NCI-H2029 (cell line): ENCODE measurements at regions not wholly inside any gene's neighbourhood (a gene's known extent, or its start where the extent isn't known, plus 50 kb on each side); places are given as distances from the start of the nearest gene placed in this dataset.
"Not testable (repeated sequence)": the region's sequence is repeated elsewhere in the genome, so short reads cannot be mapped to it uniquely, and the experiment has no call there.

Experiments used
- DNase-seq: peaks from one replicate; lab custom pipeline; 2025; lab: John Stamatoyannopoulos, UW

- no peak for DNase-seq
Measured at GRCh38 chr1:199791495-199791894, 236.0 kb upstream of the NR5A2 start.

- no peak for DNase-seq
Measured at GRCh38 chr1:199792874-199793273, 234.6 kb upstream of the NR5A2 start.

GRCh38 chr1:199794105-199794863 is 233.2 kb upstream of the NR5A2 start:
- no peak for DNase-seq

DNA sequence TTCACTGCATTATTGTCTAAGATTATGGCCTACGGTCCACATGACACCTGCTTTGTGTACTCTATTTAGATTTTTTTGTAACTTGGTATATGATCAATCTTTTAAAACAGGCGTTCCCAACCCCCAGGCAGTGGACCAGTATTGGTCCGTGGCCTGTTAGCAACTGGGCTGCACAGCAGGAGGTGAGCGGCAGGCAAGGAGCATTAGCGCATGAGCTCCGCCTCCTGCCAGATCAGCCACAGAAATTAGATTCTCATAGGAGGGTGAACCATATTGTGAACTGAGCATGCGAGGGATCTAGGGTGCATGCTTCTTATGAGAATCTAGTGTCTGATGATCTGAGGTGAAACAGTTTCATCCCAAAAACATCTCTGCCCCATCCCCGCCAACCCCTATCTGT is 228.4 kb upstream of the NR5A2 start:
- no peak for DNase-seq

GRCh38 chr1:199804526-199804925 is 223.0 kb upstream of the NR5A2 start:
- no peak for DNase-seq

DNA sequence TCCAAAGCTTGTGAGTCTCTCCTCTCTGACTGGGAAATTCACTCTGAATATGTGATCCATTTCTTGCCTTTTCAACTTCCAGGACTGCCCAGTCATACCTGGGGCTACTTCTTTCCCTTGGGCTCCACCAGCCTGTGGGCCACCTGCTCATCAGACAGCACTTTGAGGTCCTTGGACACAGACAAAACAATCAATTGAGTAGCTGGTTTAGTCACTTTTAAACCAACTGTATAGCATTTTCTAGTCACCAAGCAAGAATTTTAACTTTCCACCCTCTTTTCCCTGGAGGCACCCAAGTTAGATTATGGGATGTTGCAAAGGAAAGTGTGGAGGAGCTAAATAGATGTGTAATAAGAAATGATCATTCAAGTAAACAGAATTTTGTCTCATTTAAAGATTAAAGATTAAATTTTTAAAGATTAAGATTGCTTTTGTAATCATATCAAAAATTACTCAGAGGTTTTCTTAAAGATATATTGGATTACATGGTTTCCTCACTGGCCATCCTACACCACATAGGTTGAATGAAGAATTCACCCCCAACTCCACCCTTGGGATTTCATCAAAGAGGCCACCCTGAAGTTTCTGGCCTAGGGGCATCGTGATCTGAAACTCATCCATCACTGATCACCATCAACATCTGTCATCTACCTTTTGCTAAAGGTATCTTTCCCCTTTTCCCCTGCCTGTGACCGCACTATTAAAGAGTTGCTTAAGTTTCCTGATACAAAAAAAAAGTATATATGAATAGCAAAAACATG is 219.2 kb upstream of the NR5A2 start:
- DNase-seq: no peak

- DNase-seq: no peak
Measured at GRCh38 chr1:199809311-199809710, 218.2 kb upstream of the NR5A2 start.

GRCh38 chr1:199811163-199811562 is 216.3 kb upstream of the NR5A2 start:
- DNase-seq: no peak

GRCh38 chr1:199813198-199813597 is 214.3 kb upstream of the NR5A2 start:
- DNase-seq: no peak

DNA sequence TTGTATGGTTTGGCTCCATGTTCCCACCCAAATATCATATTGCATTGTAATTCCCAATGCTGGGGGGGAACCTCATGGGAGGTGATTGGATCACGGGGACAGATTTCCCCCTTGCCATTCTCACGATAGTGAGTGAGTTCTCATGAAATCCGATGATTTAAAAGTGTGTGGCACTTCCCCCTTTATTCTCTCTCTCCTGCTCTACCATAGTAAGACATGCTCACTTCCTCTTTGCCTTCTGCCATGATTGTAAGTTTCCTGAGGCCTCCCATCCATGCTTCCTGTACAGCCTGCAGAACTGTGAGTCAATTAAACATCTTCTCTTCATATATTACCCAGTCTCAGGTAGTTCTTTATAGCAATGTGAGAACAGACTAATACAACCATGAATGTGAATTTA is 211.6 kb upstream of the NR5A2 start:
- no peak for DNase-seq

- no peak for DNase-seq
Measured at GRCh38 chr1:199817266-199817665, 210.2 kb upstream of the NR5A2 start.

GRCh38 chr1:199821029-199821779 is 206.3 kb upstream of the NR5A2 start:
- peak; percentile 55 for DNase-seq

GRCh38 chr1:199832451-199832850 is 195.1 kb upstream of the NR5A2 start:
- DNase-seq: no peak

DNA sequence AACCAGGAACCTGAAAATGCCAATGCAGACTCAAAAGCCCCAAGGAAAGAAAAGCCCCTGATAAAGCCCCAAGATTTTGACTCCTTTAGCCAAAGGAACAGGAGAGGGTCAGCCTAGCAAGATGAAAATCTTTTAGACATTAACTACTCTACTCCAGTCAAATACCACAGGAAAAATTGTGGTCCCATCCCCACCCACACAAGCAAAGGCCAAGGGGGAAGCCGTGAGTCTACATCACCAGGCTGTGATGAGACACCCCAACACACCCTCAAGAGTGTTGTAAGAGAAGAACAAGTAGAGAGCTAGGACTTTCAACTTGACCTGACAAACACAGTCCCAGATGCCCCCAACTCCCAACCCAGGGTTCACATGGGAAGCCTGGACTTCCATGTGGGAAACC is 192.8 kb upstream of the NR5A2 start:
- DNase-seq: no peak

DNA sequence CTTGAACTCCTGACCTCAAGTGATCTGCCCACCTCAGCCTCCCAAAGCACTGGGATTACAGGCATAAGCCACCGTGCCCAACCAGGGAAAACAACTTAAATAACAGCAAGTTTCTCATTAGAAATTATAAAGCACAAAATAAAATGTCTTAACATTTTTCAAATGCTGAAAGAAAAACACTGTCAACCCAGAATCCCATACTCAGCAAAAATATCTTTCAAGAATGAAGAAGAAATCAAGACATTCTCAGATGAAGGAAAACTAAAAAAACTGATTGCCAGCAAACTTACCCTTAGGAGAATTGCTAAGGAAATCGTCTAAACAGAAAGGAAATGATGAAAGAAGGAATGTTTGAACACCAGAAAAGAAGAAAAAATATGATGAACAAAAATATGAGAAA is 191.1 kb upstream of the NR5A2 start:
- DNase-seq: no peak

- no peak for DNase-seq
Measured at GRCh38 chr1:199837321-199837720, 190.2 kb upstream of the NR5A2 start.

DNA sequence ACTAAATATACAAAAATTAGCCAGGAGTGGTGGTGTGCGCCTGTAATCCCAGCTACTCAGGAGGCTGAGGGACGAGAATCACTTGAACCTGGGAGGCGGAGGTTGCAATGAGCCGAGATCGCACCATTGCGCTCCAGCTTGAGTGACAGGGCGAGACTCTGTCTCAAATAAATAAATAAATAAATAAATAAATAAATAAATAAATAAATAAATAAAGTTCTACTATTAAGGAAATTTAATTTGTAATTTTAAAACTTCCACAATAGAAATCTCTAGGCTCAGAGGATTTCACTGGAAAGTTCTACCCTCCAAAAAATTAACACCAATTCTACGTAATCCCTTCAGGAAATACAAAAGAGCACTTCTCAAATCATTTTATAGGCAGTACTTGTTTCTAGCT is 187.9 kb upstream of the NR5A2 start:
- not testable (repeated sequence) for DNase-seq

DNA sequence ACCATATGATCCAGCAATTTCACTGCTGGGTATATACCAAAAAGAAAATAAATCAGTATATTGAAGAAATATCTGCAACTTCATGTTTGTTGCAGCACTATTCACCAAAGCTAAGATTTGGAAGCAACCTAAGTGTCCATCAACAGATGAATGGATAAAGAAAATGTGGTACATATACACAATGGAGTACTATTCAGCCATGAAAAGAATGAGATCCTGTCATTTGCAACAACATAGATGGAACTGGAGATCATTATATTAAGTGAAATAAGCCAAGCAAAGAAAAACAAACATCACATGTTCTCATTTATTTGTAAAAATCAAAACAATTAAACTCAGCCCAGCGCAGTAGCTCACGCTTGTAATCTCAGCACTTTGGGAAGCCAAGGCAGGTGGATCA is 184.4 kb upstream of the NR5A2 start:
- not testable (repeated sequence) for DNase-seq

- DNase-seq: no peak
Measured at GRCh38 chr1:199843861-199844260, 183.6 kb upstream of the NR5A2 start.

DNA sequence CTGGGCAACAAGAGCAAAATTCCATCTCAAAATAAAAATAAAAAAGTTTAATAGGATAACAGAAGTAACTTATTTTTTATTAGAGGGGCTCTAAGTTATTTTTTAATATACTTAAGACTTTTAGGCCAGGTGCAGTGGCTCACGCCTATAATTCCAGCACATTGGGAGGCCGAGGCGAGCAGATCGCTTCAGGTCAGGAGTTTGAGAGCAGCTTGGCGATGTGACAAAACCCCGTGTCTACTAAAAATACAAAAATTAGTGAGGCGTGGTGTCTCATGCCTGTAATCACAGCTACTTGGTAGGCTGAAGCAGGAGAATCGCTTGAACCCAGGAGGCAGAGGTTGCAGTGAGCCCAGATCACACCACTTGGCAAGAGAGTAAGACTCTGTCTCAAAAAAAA is 180.5 kb upstream of the NR5A2 start:
- DNase-seq: no peak

DNA sequence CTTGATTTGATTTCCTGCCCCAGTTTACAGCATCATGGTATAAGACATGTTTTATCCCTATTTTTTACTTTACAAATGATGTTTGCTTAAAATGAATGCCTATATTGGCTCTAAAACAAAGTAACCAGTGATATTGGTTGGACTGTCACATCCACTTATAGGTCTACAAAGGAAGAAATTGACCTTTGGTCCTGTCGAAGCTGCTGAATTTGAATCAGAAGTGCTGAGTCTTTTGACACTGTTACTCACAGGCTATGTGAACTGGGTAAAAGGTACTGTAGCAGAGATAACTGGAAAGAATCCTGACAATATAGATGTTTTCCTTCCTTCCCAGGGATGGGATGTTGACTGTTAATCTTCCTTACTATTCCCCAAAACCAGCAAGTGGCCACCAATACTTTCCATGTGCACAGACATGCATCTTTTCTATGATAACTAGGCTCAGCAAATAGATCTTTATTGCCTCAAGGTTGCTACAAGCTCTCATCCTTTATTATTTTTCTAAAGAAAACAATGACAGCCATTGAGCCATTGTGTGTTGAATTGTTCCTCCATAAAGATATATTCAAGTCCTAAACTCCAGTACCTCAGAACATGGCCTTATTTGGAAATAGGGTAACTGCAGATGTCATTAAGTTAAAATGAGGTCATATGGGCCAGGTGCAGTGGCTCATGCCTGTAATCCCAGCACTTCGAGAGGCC is 175.9 kb upstream of the NR5A2 start:
- no peak for DNase-seq

DNA sequence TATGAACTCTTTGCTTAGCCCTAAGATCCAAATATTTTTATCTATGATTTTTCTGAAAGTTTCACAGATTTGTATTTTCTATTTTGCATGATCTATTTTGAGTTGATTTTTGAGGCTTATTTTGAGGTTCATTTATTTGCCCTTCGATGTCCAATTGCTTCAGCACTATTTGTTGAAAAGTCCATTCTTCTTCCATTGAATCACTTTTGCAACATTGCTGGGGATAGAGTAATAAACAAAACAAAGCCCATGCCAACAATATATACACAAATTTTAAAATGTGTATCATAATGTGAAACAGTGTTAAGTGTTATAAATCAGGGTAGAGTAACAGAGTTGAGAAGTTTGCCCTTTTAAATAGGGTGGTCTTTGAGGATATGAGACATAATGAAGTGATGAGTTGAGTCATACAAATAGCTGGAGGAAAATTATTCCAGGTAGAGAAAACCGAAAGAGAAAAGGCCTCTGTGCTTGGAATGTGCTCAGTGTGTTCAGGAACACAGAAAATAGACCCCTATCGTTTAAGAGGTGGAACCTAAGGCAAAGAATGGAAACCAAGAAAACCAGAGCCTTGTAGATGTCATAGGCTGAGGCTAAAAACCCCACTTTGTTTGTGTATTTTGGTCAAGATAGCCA is 172.7 kb upstream of the NR5A2 start:
- no peak for DNase-seq
